PC-9 (cell line): ENCODE measurements at regions not wholly inside any gene's neighbourhood (a gene's known extent, or its start where the extent isn't known, plus 50 kb on each side); places are given as distances from the start of the nearest gene placed in this dataset.

ENCODE experiments used
- BruUV-seq: library from RNA; stranded (reverse); fragments of 400-500 nt; replicated peaks from 2 replicates; lab custom pipeline; 2021; lab: Mats Ljungman, UMichigan
- CTCF ChIA-PET: fragments of 300-600 bp; sonication (Branson Sonifier 250); formaldehyde crosslinking; loops from one replicate; lab custom pipeline; 2022; ENCODE audit warnings: antibody characterized with exemption; lab: Charles Lee
- POLR2A ChIA-PET: fragments of 300-600 bp; sonication (Branson Sonifier 250); formaldehyde crosslinking; loops from one replicate; lab custom pipeline; 2022; ENCODE audit warnings: antibody characterized with exemption; ENCODE audit not compliant: unreplicated experiment; lab: Charles Lee
- DNase-seq, 2 experiments: peaks; one replicate each; pipeline versions ENCODE4 v3.0.0 to v3.0.0-alpha.2; 2015 to 2022; ENCODE audit warnings: mixed read lengths in 1 of 2
- H2AFZ ChIP-seq: fragments of 200-600 bp; sonication (generic); 2 replicates; pipeline ENCODE4 v1.8.1; 2017; ENCODE audit warnings: antibody characterized with exemption
- H3F3A ChIP-seq: fragments of 200-600 bp; sonication (generic); 2 replicates; pipeline ENCODE4 v1.8.1; 2017; ENCODE audit warnings: antibody characterized with exemption, mild to moderate bottlenecking, low read depth; ENCODE audit not compliant: insufficient read depth
- H3K27ac ChIP-seq: fragments of 200-600 bp; sonication (generic); 2 replicates; pipeline ENCODE4 v1.6.1; 2016; ENCODE audit warnings: mixed run types
- H3K27me3 ChIP-seq: fragments of 200-600 bp; sonication (generic); 2 replicates; pipeline ENCODE4 v1.6.1; 2016; ENCODE audit warnings: low read depth, mixed run types; ENCODE audit not compliant: insufficient read depth
- H3K36me3 ChIP-seq: fragments of 200-600 bp; sonication (generic); 2 replicates; pipeline ENCODE4 v1.6.1; 2016; ENCODE audit warnings: low read depth, mixed run types
- H3K4me1 ChIP-seq: fragments of 200-600 bp; sonication (generic); replicated peaks from 2 replicates; pipeline ENCODE4 v1.6.1; 2016; ENCODE audit warnings: mixed run types; ENCODE audit not compliant: insufficient read depth
- H3K4me2 ChIP-seq: fragments of 200-600 bp; sonication (generic); 2 replicates; pipeline ENCODE4 v1.6.1; 2017; ENCODE audit warnings: mixed run types
- H3K4me3 ChIP-seq: fragments of 200-600 bp; sonication (generic); 2 replicates; pipeline ENCODE4 v1.6.1; 2016; ENCODE audit warnings: mixed run types
- H3K79me2 ChIP-seq: fragments of 200-600 bp; sonication (generic); 2 replicates; pipeline ENCODE4 v1.6.1; 2017; ENCODE audit warnings: low read depth, mixed run types
- H3K9me2 ChIP-seq: fragments of 200-600 bp; sonication (generic); 2 replicates; pipeline ENCODE4 v1.8.1; 2017; ENCODE audit warnings: mild to moderate bottlenecking; ENCODE audit not compliant: insufficient read depth
- H3K9me3 ChIP-seq: fragments of 200-600 bp; sonication (generic); 2 replicates; pipeline ENCODE4 v1.8.1; 2016; ENCODE audit warnings: low read depth; ENCODE audit not compliant: insufficient read depth
- H4K20me1 ChIP-seq: fragments of 200-600 bp; sonication (generic); 2 replicates; pipeline ENCODE4 v1.8.1; 2017; ENCODE audit not compliant: insufficient read depth
- CTCF ChIP-seq: fragments of 200-600 bp; sonication (generic); conservative IDR thresholded peaks from 2 replicates; pipeline ENCODE4 v1.6.1; 2017; ENCODE audit warnings: mixed run types, antibody characterized with exemption, mild to moderate bottlenecking, moderate library complexity
- EZH2 ChIP-seq: fragments of 200-600 bp; sonication (generic); IDR thresholded peaks from 2 replicates; pipeline ENCODE4 v1.8.0; 2017; ENCODE audit warnings: antibody characterized with exemption, low read depth
- intact Hi-C: fragments of 100-400 bp; cut with micrococcal nuclease; formaldehyde crosslinking; loops from one replicate; pipeline ENCODE4 v1.10.0; 2022; ENCODE audit not compliant: unreplicated experiment

GRCh38 chr14:106850913-106851825, 1324.8 kb downstream of the TMEM121 start:
- no peak overlapping the region for H3K4me2 ChIP-seq
- TF ChIP-seq EZH2 = no peak
- no peak for TF ChIP-seq CTCF
- H3F3A ChIP-seq = no peaks in the 10 kb centered on the region
- ChIA-PET POLR2A (no interaction called here), CTCF (no interaction called here)
- H3K9me2 ChIP-seq = no peaks in the 10 kb centered on the region
- no peak for DNase-seq
- BruUV-seq = no TSS peak
- H3K9me3 ChIP-seq = no peaks in the 10 kb centered on the region
- H3K27me3 ChIP-seq = no peaks in the 10 kb centered on the region
- no peaks in the 10 kb centered on the region for H3K79me2 ChIP-seq
- H3K4me1 ChIP-seq = no peaks in the 10 kb centered on the region
- H3K27ac ChIP-seq = no peak overlapping the region
- H2AFZ ChIP-seq = no peak overlapping the region
- no peaks in the 10 kb centered on the region for H3K36me3 ChIP-seq
- H3K4me3 ChIP-seq = no peak overlapping the region
- intact Hi-C loops = no loop called here
- H4K20me1 ChIP-seq = no peaks in the 10 kb centered on the region

- H3K79me2 ChIP-seq = no peaks in the 10 kb centered on the region
- no peaks in the 10 kb centered on the region for H3K36me3 ChIP-seq
- no peak overlapping the region for H3K4me2 ChIP-seq
- no peaks in the 10 kb centered on the region for H3K9me2 ChIP-seq
- ChIA-PET POLR2A (no interaction called here), CTCF (interaction anchor here (0.6 to 1.3 kb wide), 6 partner anchors 9 to 1905 kb away, joined by 3 to 14 read pairs (median 4); no protein-coding TSS in a partner anchor)
- H3K4me1 ChIP-seq = no peaks in the 10 kb centered on the region
- H3K27ac ChIP-seq = no peak overlapping the region
- H3F3A ChIP-seq = no peaks in the 10 kb centered on the region
- intact Hi-C loops = loop anchor here (1.0 kb wide), 1 partner anchor 29 kb away; no protein-coding TSS in a partner anchor
- H3K27me3 ChIP-seq = no peaks in the 10 kb centered on the region
- BruUV-seq = no TSS peak
- H2AFZ ChIP-seq = no peak overlapping the region
- no peak overlapping the region for H3K4me3 ChIP-seq
- no peaks in the 10 kb centered on the region for H3K9me3 ChIP-seq
- peak; percentile 67 to 91 for DNase-seq
- no peaks in the 10 kb centered on the region for H4K20me1 ChIP-seq
- TF ChIP-seq CTCF (peak; percentile 42), EZH2 (no peak)
Observed at GRCh38 chr14:106872611-106873446, 1346.4 kb downstream of the TMEM121 start.

GRCh38 chr14:106874350-106874749, 1348.0 kb downstream of the TMEM121 start:
- no peak for DNase-seq
- POLR2A ChIA-PET = no interaction called here
- H3K9me3 ChIP-seq = no peaks in the 10 kb centered on the region
- no peaks in the 10 kb centered on the region for H3K27me3 ChIP-seq
- no peak overlapping the region for H3K27ac ChIP-seq
- H4K20me1 ChIP-seq = no peaks in the 10 kb centered on the region
- no peaks in the 10 kb centered on the region for H3K36me3 ChIP-seq
- BruUV-seq = no TSS peak
- intact Hi-C loops = no loop called here
- H2AFZ ChIP-seq = no peak overlapping the region
- no peak for TF ChIP-seq EZH2
- no peak for TF ChIP-seq CTCF
- CTCF ChIA-PET = no interaction called here
- H3K9me2 ChIP-seq = no peaks in the 10 kb centered on the region
- no peaks in the 10 kb centered on the region for H3F3A ChIP-seq
- no peaks in the 10 kb centered on the region for H3K79me2 ChIP-seq
- no peaks in the 10 kb centered on the region for H3K4me1 ChIP-seq
- no peak overlapping the region for H3K4me3 ChIP-seq
- H3K4me2 ChIP-seq = no peak overlapping the region
